DOHH2 (cell line): ENCODE measurements at regions not wholly inside any gene's neighbourhood (a gene's known extent, or its start where the extent isn't known, plus 50 kb on each side); places are given as distances from the start of the nearest gene placed in this dataset.

Experiments used
- H3F3A ChIP-seq: fragments of 200-600 bp; sonication (generic), shearing (Covaris generic); 2 replicates; pipeline ENCODE4 v1.6.0; 2016; ENCODE audit warnings: antibody characterized with exemption, mild to moderate bottlenecking; ENCODE audit not compliant: control insufficient read depth, insufficient read depth
- H3K27ac ChIP-seq: fragments of 200-600 bp; sonication (generic); 2 replicates; pipeline ENCODE4 v1.5.1; 2014; ENCODE audit warnings: low read depth, mild to moderate bottlenecking, low read length, moderate library complexity
- H3K27me3 ChIP-seq: fragments of 200-600 bp; sonication (generic); 2 replicates; pipeline ENCODE4 v1.6.1; 2014; ENCODE audit warnings: mild to moderate bottlenecking, low read length, mixed read lengths; ENCODE audit not compliant: control insufficient read depth
- H3K36me3 ChIP-seq: fragments of 200-600 bp; sonication (generic); 2 replicates; pipeline ENCODE4 v1.6.1; 2014; ENCODE audit warnings: mild to moderate bottlenecking, low read length, moderate library complexity, mixed read lengths; ENCODE audit not compliant: control insufficient read depth
- H3K4me1 ChIP-seq: fragments of 200-600 bp; sonication (generic); 2 replicates; pipeline ENCODE4 v1.6.1; 2014; ENCODE audit warnings: mild to moderate bottlenecking, low read length, mixed read lengths; ENCODE audit not compliant: control insufficient read depth
- H3K4me2 ChIP-seq: fragments of 200-600 bp; sonication (generic); 2 replicates; pipeline ENCODE4 v1.6.0; 2014; ENCODE audit warnings: mild to moderate bottlenecking, low read length, moderate library complexity
- H3K4me3 ChIP-seq: fragments of 200-600 bp; sonication (generic); 2 replicates; pipeline ENCODE4 v1.5.1; 2014; ENCODE audit warnings: mild to moderate bottlenecking, low read length, mixed read lengths
- H3K79me2 ChIP-seq: fragments of 200-600 bp; sonication (generic); 2 replicates; pipeline ENCODE4 v1.6.1; 2014; ENCODE audit warnings: mild to moderate bottlenecking, low read length, mixed read lengths; ENCODE audit not compliant: control insufficient read depth
- H3K9me2 ChIP-seq: fragments of 200-600 bp; sonication (generic); replicated peaks from 2 replicates; pipeline ENCODE4 v1.6.1; 2014; ENCODE audit warnings: mild to moderate bottlenecking, low read length, mixed read lengths; ENCODE audit not compliant: control insufficient read depth
- H3K9me3 ChIP-seq: fragments of 200-600 bp; sonication (generic); 2 replicates; pipeline ENCODE4 v1.6.1; 2014; ENCODE audit warnings: antibody characterized with exemption, low read length, mixed read lengths; ENCODE audit not compliant: control insufficient read depth, insufficient read depth
- H4K20me1 ChIP-seq: fragments of 200-600 bp; sonication (generic); 2 replicates; pipeline ENCODE4 v1.6.0; 2014; ENCODE audit warnings: low read depth, mild to moderate bottlenecking, antibody characterized with exemption, low read length, moderate library complexity; ENCODE audit not compliant: control insufficient read depth, insufficient read depth
- CTCF ChIP-seq: fragments of 200-600 bp; sonication (generic); IDR thresholded peaks from one replicate; pipeline ENCODE4 v1.5.1; 2014; ENCODE audit warnings: antibody characterized with exemption, mild to moderate bottlenecking, low read depth, low read length; ENCODE audit not compliant: poor library complexity, severe bottlenecking
- EZH2phosphoT487 ChIP-seq: fragments of 200-600 bp; sonication (generic); IDR thresholded peaks from 2 replicates; pipeline ENCODE4 v1.6.1; 2017; ENCODE audit warnings: borderline replicate concordance, mild to moderate bottlenecking, antibody characterized with exemption, low read length, moderate library complexity, mixed read lengths

- no peaks in the 10 kb centered on the region for H3K9me2 ChIP-seq
- no peaks in the 10 kb centered on the region for H3K79me2 ChIP-seq
- H3K27me3 ChIP-seq, result no peaks in the 10 kb centered on the region
- no peaks in the 10 kb centered on the region for H3K36me3 ChIP-seq
- H4K20me1 ChIP-seq, result no peaks in the 10 kb centered on the region
- H3K4me1 ChIP-seq, result no peaks in the 10 kb centered on the region
- TF ChIP-seq CTCF (no peak), EZH2phosphoT487 (no peak)
- no peak overlapping the region for H3K4me3 ChIP-seq
- H3K4me2 ChIP-seq, result no peak overlapping the region
- H3K9me3 ChIP-seq, result no peaks in the 10 kb centered on the region
- H3F3A ChIP-seq, result no peaks in the 10 kb centered on the region
- no peak overlapping the region for H3K27ac ChIP-seq
Observed at GRCh38 chr5:4907571-4907970, 232.6 kb upstream of the ADAMTS16 start.

GRCh38 chr5:4909086-4909485 is 231.0 kb upstream of the ADAMTS16 start:
- H3K9me2 ChIP-seq, result no peaks in the 10 kb centered on the region
- H3K4me3 ChIP-seq, result no peak overlapping the region
- no peaks in the 10 kb centered on the region for H3K36me3 ChIP-seq
- no peaks in the 10 kb centered on the region for H3F3A ChIP-seq
- H3K27me3 ChIP-seq, result no peaks in the 10 kb centered on the region
- no peak overlapping the region for H3K27ac ChIP-seq
- H4K20me1 ChIP-seq, result no peaks in the 10 kb centered on the region
- no peaks in the 10 kb centered on the region for H3K79me2 ChIP-seq
- no peaks in the 10 kb centered on the region for H3K9me3 ChIP-seq
- H3K4me1 ChIP-seq, result no peaks in the 10 kb centered on the region
- no peak overlapping the region for H3K4me2 ChIP-seq
- TF ChIP-seq CTCF, result no peak
- TF ChIP-seq EZH2phosphoT487, result no peak

GRCh38 chr5:4911646-4912403 is 228.3 kb upstream of the ADAMTS16 start:
- no peaks in the 10 kb centered on the region for H3F3A ChIP-seq
- no peaks in the 10 kb centered on the region for H4K20me1 ChIP-seq
- H3K4me3 ChIP-seq, result no peak overlapping the region
- H3K4me2 ChIP-seq, result no peak overlapping the region
- H3K27ac ChIP-seq, result no peak overlapping the region
- H3K9me3 ChIP-seq, result no peaks in the 10 kb centered on the region
- H3K9me2 ChIP-seq, result no peaks in the 10 kb centered on the region
- no peaks in the 10 kb centered on the region for H3K36me3 ChIP-seq
- H3K4me1 ChIP-seq, result no peaks in the 10 kb centered on the region
- H3K79me2 ChIP-seq, result no peaks in the 10 kb centered on the region
- TF ChIP-seq EZH2phosphoT487, result no peak
- TF ChIP-seq CTCF, result no peak
- H3K27me3 ChIP-seq, result no peaks in the 10 kb centered on the region
